ENCODE measurements at regions not wholly inside any gene's neighbourhood (a gene's known extent, or its start where the extent isn't known, plus 50 kb on each side); places are given as distances from the start of the nearest gene placed in this dataset.

- TF ChIP-seq CTCF (conservative IDR thresholded peaks at IDR 0.05 in 1 of 2, IDR thresholded peaks at IDR 0.05 in 1 of 2; ENCODE audit: extremely low read depth in 1 of 2, insufficient read depth in 1 of 2, low read depth in 1 of 2, low read length in 2 of 2) (no peak), EZH2 (IDR thresholded peaks at IDR 0.05; ENCODE audit: borderline replicate concordance, low read length) (no peak)
Observed at GRCh38 chr4:162981823-162982222, 184.9 kb downstream of the NAF1 start.
